Esophagus squamous epithelium (tissue), 5 donors: ENCODE measurements at regions not wholly inside any gene's neighbourhood (a gene's known extent, or its start where the extent isn't known, plus 50 kb on each side); places are given as distances from the start of the nearest gene placed in this dataset.

Experiments used
- DNase-seq: peaks from one replicate; lab custom pipeline; 2025; lab: John Stamatoyannopoulos, UW
- H3K27ac ChIP-seq, 4 donors: fragments of 200-600 bp; sonication (generic); one replicate each; pipeline ENCODE4 v1.5.1; 2016 to 2019; ENCODE audit warnings: mild to moderate bottlenecking in 1 of 4
- H3K27me3 ChIP-seq, 4 donors: fragments of 200-600 bp; sonication (generic); 1 replicate in 3 of 4; 2 replicates in 1 of 4; pipeline versions ENCODE4 v1.5.1 to v1.6.0; 2017 to 2021; ENCODE audit warnings: antibody characterized with exemption in 1 of 4
- H3K36me3 ChIP-seq, 3 donors: fragments of 200-600 bp; sonication (generic); one replicate each; pipeline ENCODE4 v1.5.1; 2016 to 2019
- H3K4me1 ChIP-seq, 3 donors: fragments of 200-600 bp; sonication (generic); one replicate each; pipeline ENCODE4 v1.5.1; 2017 to 2019
- H3K4me3 ChIP-seq, 4 donors: fragments of 200-600 bp; sonication (generic); 1 replicate in 3 of 4; 2 replicates in 1 of 4; pipeline ENCODE4 v1.5.1; 2016 to 2019; ENCODE audit warnings: mild to moderate bottlenecking in 2 of 4, moderate library complexity in 1 of 4
- H3K9me3 ChIP-seq, 3 donors: fragments of 200-600 bp; sonication (generic); one replicate each; pipeline ENCODE4 v1.5.1; 2016 to 2019
- CTCF ChIP-seq, 6 experiments: fragments of 450-650 bp in 4 of 6; fragments of 200-600 bp in 2 of 6; sonication (generic) in 2 of 6; IDR thresholded peaks; one replicate each; pipeline ENCODE4 v1.5.1; 2016 to 2019; ENCODE audit warnings: antibody characterized with exemption in 6 of 6, mild to moderate bottlenecking in 4 of 6, moderate library complexity in 4 of 6
- POLR2A ChIP-seq, 4 donors: fragments of 450-650 bp; IDR thresholded peaks; one replicate each; pipeline ENCODE4 v1.6.1; 2017; ENCODE audit warnings: antibody characterized with exemption in 4 of 4, mild to moderate bottlenecking in 4 of 4, moderate library complexity in 3 of 4
- WGBS, 2 donors: methylation state at CpG; one replicate each; pipeline ENCODE4 v1.1.5; 2018; 5-methylcytosine and 5-hydroxymethylcytosine counted together
- intact Hi-C: fragments of 100-400 bp; cut with DNase I; formaldehyde crosslinking; loops from one replicate; pipeline ENCODE4 v1.15.0; 2022
- donor health status: DM: yes; HTN: yes; CAD: no.

GRCh38 chr9:75529463-75529862, 361.0 kb upstream of the PCSK5 start:
- Histone ChIP-seq H3K36me3 (no peaks in the 10 kb centered on the region), H3K9me3 (no peaks in the 10 kb centered on the region), H3K4me3 (no peak overlapping the region), H3K27ac (no peak overlapping the region), H3K4me1 (no peaks in the 10 kb centered on the region), H3K27me3 (no peaks in the 10 kb centered on the region)
- intact Hi-C loops = no loop called here
- DNase-seq = no peak
- TF ChIP-seq POLR2A (IDR thresholded peaks at IDR 0.05) (no peak), CTCF (IDR thresholded peaks at IDR 0.05) (no peak)

GRCh38 chr9:75531588-75531987, 358.9 kb upstream of the PCSK5 start:
- 69% methylated on average over 2 of the region's 2 CpGs for WGBS, 2 donors
- TF ChIP-seq POLR2A (IDR thresholded peaks at IDR 0.05) (no peak), CTCF (IDR thresholded peaks at IDR 0.05) (no peak)
- no peak for DNase-seq

GRCh38 chr9:75532233-75533050, 358.0 kb upstream of the PCSK5 start:
- no peaks in the 10 kb centered on the region for H3K4me1 ChIP-seq
- no peak for DNase-seq
- TF ChIP-seq POLR2A (IDR thresholded peaks at IDR 0.05) (no peak), CTCF (IDR thresholded peaks at IDR 0.05) (no peak)
- no peaks in the 10 kb centered on the region for H3K9me3 ChIP-seq
- intact Hi-C loops = no loop called here
- no peaks in the 10 kb centered on the region for H3K36me3 ChIP-seq
- H3K27ac ChIP-seq = no peak overlapping the region
- no peak overlapping the region for H3K4me3 ChIP-seq
- H3K27me3 ChIP-seq = no peaks in the 10 kb centered on the region
- 40 to 44% methylated on average over 3 of the region's 3 CpGs for WGBS, 2 donors

More at GRCh38 chr9:75531588-75531987, 358.9 kb upstream of the PCSK5 start:
- Histone ChIP-seq H3K36me3 (no peaks in the 10 kb centered on the region), H3K4me3 (no peak overlapping the region), H3K9me3 (no peaks in the 10 kb centered on the region), H3K27ac (no peak overlapping the region), H3K27me3 (no peaks in the 10 kb centered on the region), H3K4me1 (no peaks in the 10 kb centered on the region)
- intact Hi-C loops = no loop called here

- H3K4me1 ChIP-seq = no peaks in the 10 kb centered on the region
- no peak overlapping the region for H3K27ac ChIP-seq
- H3K9me3 ChIP-seq = no peaks in the 10 kb centered on the region
- WGBS, 2 donors = 38 to 53% methylated on average over 1 of the region's 1 CpG
- H3K4me3 ChIP-seq = no peak overlapping the region
- intact Hi-C loops = no loop called here
- H3K36me3 ChIP-seq = no peaks in the 10 kb centered on the region
- H3K27me3 ChIP-seq = no peaks in the 10 kb centered on the region
- no peak for DNase-seq
- no peak for TF ChIP-seq POLR2A (IDR thresholded peaks at IDR 0.05)
- no peak for TF ChIP-seq CTCF (IDR thresholded peaks at IDR 0.05)
These were observed 350.9 kb upstream of the PCSK5 start for GRCh38 chr9:75539523-75539922.

- Histone ChIP-seq H3K27ac (no peak overlapping the region), H3K4me1 (no peaks in the 10 kb centered on the region), H3K27me3 (no peaks in the 10 kb centered on the region), H3K4me3 (no peak overlapping the region), H3K9me3 (no peaks in the 10 kb centered on the region), H3K36me3 (no peaks in the 10 kb centered on the region)
- intact Hi-C loops = no loop called here
- 88 to 94% methylated on average over 1 of the region's 1 CpG for WGBS, 2 donors
- no peak for DNase-seq
- TF ChIP-seq POLR2A (IDR thresholded peaks at IDR 0.05) (no peak), CTCF (IDR thresholded peaks at IDR 0.05) (no peak)
These were observed 350.3 kb upstream of the PCSK5 start for GRCh38 chr9:75540185-75540584.
